ENCODE measurements at regions not wholly inside any gene's neighbourhood (a gene's known extent, or its start where the extent isn't known, plus 50 kb on each side); places are given as distances from the start of the nearest gene placed in this dataset.

DNA sequence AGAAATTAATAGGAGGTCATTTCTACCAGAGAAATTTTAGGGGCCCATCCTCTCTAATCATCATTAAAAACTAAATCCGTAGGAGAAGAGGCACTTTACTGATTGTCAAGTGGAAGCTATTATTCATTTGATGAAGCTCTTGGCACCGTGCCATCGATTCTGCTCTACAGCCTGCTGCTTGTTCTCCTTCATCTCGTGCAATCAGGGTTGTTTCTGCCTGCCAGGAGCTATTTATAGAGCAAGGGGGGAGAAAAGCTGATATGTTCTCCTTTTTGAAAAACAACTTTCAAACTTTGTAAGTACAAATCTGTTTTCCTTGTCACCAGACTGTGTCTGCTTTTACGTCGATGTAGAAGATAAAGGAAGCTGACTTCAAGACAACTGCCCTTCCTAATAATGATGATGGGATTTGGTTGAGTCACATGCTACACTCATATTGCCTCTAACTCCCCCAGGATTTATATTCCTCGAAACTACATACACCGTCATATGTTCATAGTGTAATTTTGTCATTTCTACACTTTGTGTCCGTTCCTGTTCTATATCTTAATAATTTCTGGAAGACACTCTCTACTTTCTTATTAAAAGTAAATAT lies 169.6 kb upstream of the LHX8 start:
- H3K27ac ChIP-seq (ENCODE audit: control insufficient read depth, insufficient read depth) = no peak overlapping the region
- in situ Hi-C loops (cut with MboI) = no loop called here
- ChIA-PET SMC1A (ENCODE audit: uncharacterized antibody, unreplicated experiment) (no interaction called here), CTCF (no interaction called here), RAD21 (ENCODE audit: unreplicated experiment) (interaction anchor here (0.8 kb wide), 1 partner anchor 38 kb away, joined by 3 read pairs; no protein-coding TSS in a partner anchor), POLR2A (no interaction called here)
- no peak overlapping the region for H3K9ac ChIP-seq (ENCODE audit: control insufficient read depth, insufficient read depth, low read length)
- TF ChIP-seq ZNF217 (IDR thresholded peaks at IDR 0.05) = no peak
- DNase-seq (ENCODE audit: low read depth, low spot score) (no peak), ATAC-seq (no peak), FAIRE-seq (no peak)
- WGBS (ENCODE audit: insufficient coverage, insufficient replicate concordance, low lambda C conversion rate, missing lambda C conversion rate) = 21% methylated on average over 9 of the region's 9 CpGs
- no peak overlapping the region for H3K4me3 ChIP-seq
- H3K9me3 ChIP-seq (replicated peaks; ENCODE audit: control insufficient read depth, insufficient read depth, low read length) = no peaks in the 10 kb centered on the region
- no peak overlapping the region for H2AFZ ChIP-seq (ENCODE audit: control insufficient read depth, low read depth, low read length)
- no peaks in the 10 kb centered on the region for H4K20me1 ChIP-seq (ENCODE audit: control insufficient read depth, insufficient read depth)
- BruUV-seq (replicated peaks) = no TSS peak
- no peak overlapping the region for H3K4me2 ChIP-seq (ENCODE audit: control insufficient read depth, insufficient read depth)
- no peaks in the 10 kb centered on the region for H3K4me1 ChIP-seq (ENCODE audit: control insufficient read depth, insufficient read depth, low read length)
- no peaks in the 10 kb centered on the region for H3K27me3 ChIP-seq (replicated peaks in 1 of 2; ENCODE audit: control insufficient read depth in 2 of 2, insufficient read depth in 2 of 2, low read length in 1 of 2)
- no peaks in the 10 kb centered on the region for H3K36me3 ChIP-seq (ENCODE audit: control insufficient read depth in 2 of 2, insufficient read depth in 2 of 2, low read length in 1 of 2)
- no peaks in the 10 kb centered on the region for H3K79me2 ChIP-seq (ENCODE audit: control insufficient read depth, insufficient read depth, low read length)
- intact Hi-C loops (cut with micrococcal nuclease; ENCODE audit: unreplicated experiment) = loop anchor here (10.0 kb wide), 1 partner anchor 190 kb away; no protein-coding TSS in a partner anchor

DNA sequence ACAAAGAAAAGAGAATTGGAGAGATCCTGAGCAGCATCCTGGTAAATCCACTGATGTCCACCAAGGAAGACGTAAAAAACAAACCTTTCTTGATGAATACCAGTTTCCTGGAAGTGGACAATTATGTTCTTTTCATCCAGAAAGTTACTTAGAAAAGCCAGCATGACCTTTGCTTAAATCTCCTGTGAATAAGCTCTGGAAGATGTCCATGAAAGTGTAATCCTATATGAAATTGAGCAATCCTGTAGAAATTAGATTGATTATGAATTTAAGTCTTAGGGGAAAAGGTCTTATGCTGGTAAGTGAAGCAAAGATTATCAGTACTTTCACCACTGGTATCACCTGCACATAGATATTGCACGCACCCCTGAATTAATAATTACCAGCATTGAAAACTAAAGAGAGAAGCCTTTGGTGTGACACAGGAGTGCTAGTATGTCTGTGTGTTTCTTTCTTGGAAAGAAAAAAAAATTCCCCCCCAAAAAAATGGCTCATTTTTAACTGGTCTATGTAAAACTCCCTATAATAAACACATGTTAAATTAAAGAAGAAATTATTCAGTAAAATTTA lies 164.5 kb upstream of the LHX8 start:
- no peak overlapping the region for H3K27ac ChIP-seq (ENCODE audit: control insufficient read depth, insufficient read depth)
- intact Hi-C loops (cut with micrococcal nuclease; ENCODE audit: unreplicated experiment) = loop anchor here (10.0 kb wide), 1 partner anchor 195 kb away; no protein-coding TSS in a partner anchor
- no peak overlapping the region for H3K4me2 ChIP-seq (ENCODE audit: control insufficient read depth, insufficient read depth)
- DNase-seq (ENCODE audit: low read depth, low spot score) (no peak), FAIRE-seq (no peak), ATAC-seq (no peak)
- WGBS (ENCODE audit: insufficient coverage, insufficient replicate concordance, low lambda C conversion rate, missing lambda C conversion rate) = 46% methylated on average over 2 of the region's 2 CpGs
- SMC1A ChIA-PET (ENCODE audit: uncharacterized antibody, unreplicated experiment) = no interaction called here
- no peak overlapping the region for H3K4me3 ChIP-seq
- H3K9me3 ChIP-seq (replicated peaks; ENCODE audit: control insufficient read depth, insufficient read depth, low read length) = no peaks in the 10 kb centered on the region
- CTCF ChIA-PET = interaction anchor here (1.2 kb wide), 1 partner anchor 197 kb away, joined by 3 read pairs; no protein-coding TSS in a partner anchor
- no peak for TF ChIP-seq ATF7 (IDR thresholded peaks at IDR 0.05; ENCODE audit: low read depth)
- TF ChIP-seq GATAD2B (conservative IDR thresholded peaks at IDR 0.05; ENCODE audit: low read depth) = no peak
- no peak for TF ChIP-seq MTA3 (IDR thresholded peaks at IDR 0.05; ENCODE audit: borderline replicate concordance, low read length)
- no peak for TF ChIP-seq STAT1 (conservative IDR thresholded peaks at IDR 0.05)
- TF ChIP-seq, protein P1, sequence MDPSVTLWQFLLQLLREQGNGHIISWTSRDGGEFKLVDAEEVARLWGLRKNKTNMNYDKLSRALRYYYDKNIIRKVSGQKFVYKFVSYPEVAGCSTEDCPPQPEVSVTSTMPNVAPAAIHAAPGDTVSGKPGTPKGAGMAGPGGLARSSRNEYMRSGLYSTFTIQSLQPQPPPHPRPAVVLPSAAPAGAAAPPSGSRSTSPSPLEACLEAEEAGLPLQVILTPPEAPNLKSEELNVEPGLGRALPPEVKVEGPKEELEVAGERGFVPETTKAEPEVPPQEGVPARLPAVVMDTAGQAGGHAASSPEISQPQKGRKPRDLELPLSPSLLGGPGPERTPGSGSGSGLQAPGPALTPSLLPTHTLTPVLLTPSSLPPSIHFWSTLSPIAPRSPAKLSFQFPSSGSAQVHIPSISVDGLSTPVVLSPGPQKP (IDR thresholded peaks at IDR 0.05; ENCODE audit: low read depth, low read length) = no peak
- TF ChIP-seq, protein P2, sequence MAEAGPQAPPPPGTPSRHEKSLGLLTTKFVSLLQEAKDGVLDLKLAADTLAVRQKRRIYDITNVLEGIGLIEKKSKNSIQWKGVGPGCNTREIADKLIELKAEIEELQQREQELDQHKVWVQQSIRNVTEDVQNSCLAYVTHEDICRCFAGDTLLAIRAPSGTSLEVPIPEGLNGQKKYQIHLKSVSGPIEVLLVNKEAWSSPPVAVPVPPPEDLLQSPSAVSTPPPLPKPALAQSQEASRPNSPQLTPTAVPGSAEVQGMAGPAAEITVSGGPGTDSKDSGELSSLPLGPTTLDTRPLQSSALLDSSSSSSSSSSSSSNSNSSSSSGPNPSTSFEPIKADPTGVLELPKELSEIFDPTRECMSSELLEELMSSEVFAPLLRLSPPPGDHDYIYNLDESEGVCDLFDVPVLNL (IDR thresholded peaks at IDR 0.05; ENCODE audit: low read depth, low read length) = no peak
- TF ChIP-seq WRNIP1 (IDR thresholded peaks at IDR 0.05; ENCODE audit: borderline replicate concordance, low read depth, low read length) = no peak
- no peaks in the 10 kb centered on the region for H3K4me1 ChIP-seq (ENCODE audit: control insufficient read depth, insufficient read depth, low read length)
- no peak overlapping the region for H2AFZ ChIP-seq (ENCODE audit: control insufficient read depth, low read depth, low read length)
- POLR2A ChIA-PET = no interaction called here
- H4K20me1 ChIP-seq (ENCODE audit: control insufficient read depth, insufficient read depth) = no peaks in the 10 kb centered on the region
- H3K9ac ChIP-seq (ENCODE audit: control insufficient read depth, insufficient read depth, low read length) = no peak overlapping the region
- RAD21 ChIA-PET (ENCODE audit: unreplicated experiment) = no interaction called here
- H3K79me2 ChIP-seq (ENCODE audit: control insufficient read depth, insufficient read depth, low read length) = no peaks in the 10 kb centered on the region
- no peaks in the 10 kb centered on the region for H3K27me3 ChIP-seq (replicated peaks in 1 of 2; ENCODE audit: control insufficient read depth in 2 of 2, insufficient read depth in 2 of 2, low read length in 1 of 2)
- BruUV-seq (replicated peaks) = no TSS peak
- H3K36me3 ChIP-seq (ENCODE audit: control insufficient read depth in 2 of 2, insufficient read depth in 2 of 2, low read length in 1 of 2) = no peaks in the 10 kb centered on the region
- in situ Hi-C loops (cut with MboI) = no loop called here

All from GM12878 (cell line).